Trophoblast cell (in vitro differentiated cells and primary cell): ENCODE measurements at regions not wholly inside any gene's neighbourhood (a gene's known extent, or its start where the extent isn't known, plus 50 kb on each side); places are given as distances from the start of the nearest gene placed in this dataset.
A peak's percentile ranks its signal among the peaks of the same experiment; 100 is the strongest.

Experiments
- DNase-seq, 2 donors: peaks; one replicate each; pipeline ENCODE4 v3.0.0-alpha.2; 2016
- H2AFZ ChIP-seq: 2 replicates; pipeline ENCODE4 v1.6.1; 2013; ENCODE audit warnings: low read length, moderate library complexity, mild to moderate bottlenecking; ENCODE audit not compliant: insufficient read depth, poor library complexity
- H2AK5ac ChIP-seq: 2 replicates; pipeline ENCODE4 v1.6.1; 2013; ENCODE audit warnings: mild to moderate bottlenecking, low read length
- H2BK120ac ChIP-seq: 2 replicates; pipeline ENCODE4 v1.6.1; 2013; ENCODE audit warnings: low read length, mild to moderate bottlenecking, moderate library complexity; ENCODE audit not compliant: insufficient read depth, poor library complexity
- H2BK12ac ChIP-seq: 2 replicates; pipeline ENCODE4 v1.6.1; 2013; ENCODE audit warnings: mild to moderate bottlenecking, low read length, moderate library complexity
- H2BK5ac ChIP-seq: 2 replicates; pipeline ENCODE4 v1.6.1; 2013; ENCODE audit warnings: low read length, low read depth, moderate library complexity, mild to moderate bottlenecking; ENCODE audit not compliant: poor library complexity
- H3K14ac ChIP-seq: 2 replicates; pipeline ENCODE4 v1.6.1; 2013; ENCODE audit warnings: mild to moderate bottlenecking, low read length
- H3K18ac ChIP-seq: 2 replicates; pipeline ENCODE4 v1.6.1; 2013; ENCODE audit warnings: mild to moderate bottlenecking, low read length
- H3K23ac ChIP-seq: 2 replicates; pipeline ENCODE4 v1.6.1; 2013; ENCODE audit warnings: low read length
- H3K27ac ChIP-seq: 2 replicates; pipeline ENCODE4 v1.5.1; 2013; ENCODE audit warnings: low read depth, mild to moderate bottlenecking, inconsistent platforms, low read length, moderate library complexity
- H3K27me3 ChIP-seq: 2 replicates; pipeline ENCODE4 v1.6.1; 2013; ENCODE audit warnings: inconsistent platforms, mild to moderate bottlenecking, low read length, moderate library complexity; ENCODE audit not compliant: insufficient read depth
- H3K36me3 ChIP-seq, 2 experiments: 1 replicate in 1 of 2; 2 replicates in 1 of 2; pipeline ENCODE4 v1.6.1; 2013; ENCODE audit warnings: low read length in 2 of 2, mild to moderate bottlenecking in 2 of 2, moderate library complexity in 1 of 2; ENCODE audit not compliant: insufficient read depth in 2 of 2, control insufficient read depth in 1 of 2
- H3K4ac ChIP-seq: 2 replicates; pipeline ENCODE4 v1.6.1; 2013; ENCODE audit warnings: low read depth, mild to moderate bottlenecking, low read length, moderate library complexity
- H3K4me1 ChIP-seq, 2 experiments: 1 replicate in 1 of 2; 2 replicates in 1 of 2; pipeline ENCODE4 v1.6.1; 2013; ENCODE audit warnings: low read length in 2 of 2, mild to moderate bottlenecking in 2 of 2, moderate library complexity in 1 of 2; ENCODE audit not compliant: insufficient read depth in 2 of 2, control insufficient read depth in 1 of 2
- H3K4me2 ChIP-seq: 2 replicates; pipeline ENCODE4 v1.6.1; 2013; ENCODE audit warnings: inconsistent platforms, mild to moderate bottlenecking, low read length, moderate library complexity
- H3K4me3 ChIP-seq: 2 replicates; pipeline ENCODE4 v1.5.1; 2013; ENCODE audit warnings: mild to moderate bottlenecking, low read depth, low read length, inconsistent platforms
- H3K79me1 ChIP-seq: one replicate; pipeline ENCODE4 v1.6.1; 2013; ENCODE audit warnings: low read length
- H3K79me2 ChIP-seq: 2 replicates; pipeline ENCODE4 v1.6.1; 2013; ENCODE audit warnings: low read length, mild to moderate bottlenecking; ENCODE audit not compliant: control insufficient read depth, insufficient read depth, poor library complexity
- H3K9ac ChIP-seq: 2 replicates; pipeline ENCODE4 v1.6.1; 2013; ENCODE audit warnings: mild to moderate bottlenecking, low read length
- H3K9me3 ChIP-seq: 2 replicates; pipeline ENCODE4 v1.6.1; 2013; ENCODE audit warnings: low read depth, mild to moderate bottlenecking, control low read depth, inconsistent platforms, low read length; ENCODE audit not compliant: insufficient read depth
- H4K12ac ChIP-seq: 2 replicates; pipeline ENCODE4 v1.6.1; 2013; ENCODE audit warnings: low read depth, mild to moderate bottlenecking, low read length, moderate library complexity
- H4K8ac ChIP-seq: 2 replicates; pipeline ENCODE4 v1.6.1; 2013; ENCODE audit warnings: low read depth, mild to moderate bottlenecking, low read length, moderate library complexity
- H4K91ac ChIP-seq: one replicate; pipeline ENCODE4 v1.6.1; 2013; ENCODE audit warnings: low read depth, mild to moderate bottlenecking, low read length, moderate library complexity
- WGBS: extraction: QIAGEN DNeasy Blood & Tissue Kit; methylation state at CpG from one replicate; pipeline ENCODE4 v1.1.7; 2013; ENCODE audit warnings: missing lambda C conversion rate; ENCODE audit not compliant: insufficient read length, insufficient coverage; ENCODE audit errors: extremely low coverage; 5-methylcytosine and 5-hydroxymethylcytosine counted together

- Histone ChIP-seq H2BK120ac (no peak overlapping the region), H3K4ac (no peak overlapping the region), H4K91ac (no peak overlapping the region), H2AFZ (no peak overlapping the region), H3K9ac (no peak overlapping the region), H2AK5ac (no peak overlapping the region), H3K4me1 (no peaks in the 10 kb centered on the region), H3K4me3 (no peak overlapping the region), H3K27me3 (no peaks in the 10 kb centered on the region), H2BK5ac (no peak overlapping the region), H3K79me2 (no peaks in the 10 kb centered on the region), H3K9me3 (no peaks in the 10 kb centered on the region), H3K36me3 (no peaks in the 10 kb centered on the region), H4K8ac (no peak overlapping the region), H3K14ac (no peak overlapping the region), H2BK12ac (no peak overlapping the region), H3K4me2 (no peak overlapping the region), H3K79me1 (no peaks in the 10 kb centered on the region), H3K27ac (no peak overlapping the region), H4K12ac (no peak overlapping the region), H3K18ac (no peak overlapping the region), H3K23ac (no peak overlapping the region)
- DNase-seq = no peak
- WGBS = no CpG with 5 or more reads among the region's 3 CpGs
Observed at GRCh38 chr1:88275259-88275862, 408.7 kb upstream of the PKN2 start.

GRCh38 chr1:88276163-88276562, 407.9 kb upstream of the PKN2 start:
- Histone ChIP-seq H2BK12ac (no peak overlapping the region), H3K27me3 (no peaks in the 10 kb centered on the region), H2BK120ac (no peak overlapping the region), H4K8ac (no peak overlapping the region), H3K9me3 (no peaks in the 10 kb centered on the region), H3K4me3 (no peak overlapping the region), H3K79me2 (no peaks in the 10 kb centered on the region), H3K14ac (no peak overlapping the region), H3K9ac (no peak overlapping the region), H3K4me2 (no peak overlapping the region), H3K36me3 (no peaks in the 10 kb centered on the region), H4K91ac (no peak overlapping the region), H3K79me1 (no peaks in the 10 kb centered on the region), H3K4me1 (no peaks in the 10 kb centered on the region), H3K4ac (no peak overlapping the region), H3K18ac (no peak overlapping the region), H4K12ac (no peak overlapping the region), H3K23ac (no peak overlapping the region), H2AK5ac (no peak overlapping the region), H2AFZ (no peak overlapping the region), H3K27ac (no peak overlapping the region), H2BK5ac (no peak overlapping the region)
- DNase-seq = peak in 1 of 2 donors; percentile 28
- WGBS = no CpG with 5 or more reads among the region's 4 CpGs

GRCh38 chr1:88284066-88284465, 400.0 kb upstream of the PKN2 start:
- H4K91ac ChIP-seq = no peak overlapping the region
- no peak overlapping the region for H2BK12ac ChIP-seq
- no peak overlapping the region for H3K23ac ChIP-seq
- no peak overlapping the region for H4K12ac ChIP-seq
- H2AFZ ChIP-seq = no peak overlapping the region
- no peak overlapping the region for H2BK5ac ChIP-seq
- H3K79me2 ChIP-seq = no peaks in the 10 kb centered on the region
- H3K79me1 ChIP-seq = no peaks in the 10 kb centered on the region
- no peaks in the 10 kb centered on the region for H3K36me3 ChIP-seq
- H2BK120ac ChIP-seq = no peak overlapping the region
- WGBS = no CpG with 5 or more reads among the region's 2 CpGs
- no peaks in the 10 kb centered on the region for H3K4me1 ChIP-seq
- no peak overlapping the region for H2AK5ac ChIP-seq
- H3K27ac ChIP-seq = no peak overlapping the region
- H3K14ac ChIP-seq = no peak overlapping the region
- H3K9ac ChIP-seq = no peak overlapping the region
- no peak overlapping the region for H3K18ac ChIP-seq
- no peak for DNase-seq
- no peaks in the 10 kb centered on the region for H3K27me3 ChIP-seq
- H3K9me3 ChIP-seq = no peaks in the 10 kb centered on the region
- no peak overlapping the region for H3K4me3 ChIP-seq
- no peak overlapping the region for H4K8ac ChIP-seq
- no peak overlapping the region for H3K4me2 ChIP-seq
- no peak overlapping the region for H3K4ac ChIP-seq

GRCh38 chr1:88284666-88285366, 399.3 kb upstream of the PKN2 start:
- Histone ChIP-seq H2AFZ (no peak overlapping the region), H3K27me3 (no peaks in the 10 kb centered on the region), H3K14ac (no peak overlapping the region), H2AK5ac (no peak overlapping the region), H3K9me3 (no peaks in the 10 kb centered on the region), H2BK120ac (no peak overlapping the region), H3K4me2 (no peak overlapping the region), H2BK12ac (no peak overlapping the region), H2BK5ac (no peak overlapping the region), H3K4ac (no peak overlapping the region), H3K4me1 (no peaks in the 10 kb centered on the region), H3K4me3 (no peak overlapping the region), H3K18ac (no peak overlapping the region), H4K8ac (no peak overlapping the region), H3K23ac (no peak overlapping the region), H3K27ac (no peak overlapping the region), H4K12ac (no peak overlapping the region), H4K91ac (no peak overlapping the region), H3K36me3 (no peaks in the 10 kb centered on the region), H3K9ac (no peak overlapping the region), H3K79me2 (no peaks in the 10 kb centered on the region), H3K79me1 (no peaks in the 10 kb centered on the region)
- DNase-seq = no peak
- WGBS = no CpG with 5 or more reads among the region's 4 CpGs
